Activated CD8-positive, alpha-beta memory T cell treated with anti-CD3 and anti-CD28 coated beads for 1 hour (primary cell): ENCODE measurements at regions not wholly inside any gene's neighbourhood (a gene's known extent, or its start where the extent isn't known, plus 50 kb on each side); places are given as distances from the start of the nearest gene placed in this dataset.

Experiments used
- DNase-seq, 2 donors: peaks; one replicate each; pipeline ENCODE4 v3.0.0-alpha.2; 2020; ENCODE audit warnings: low read depth in 1 of 2; ENCODE audit errors: extremely low read depth in 1 of 2

GRCh38 chr10:29395409-29395808, 106.5 kb downstream of the LYZL1 start:
- DNase-seq = no peak

- DNase-seq = no peak
Measured at GRCh38 chr10:29397221-29397620, 108.4 kb downstream of the LYZL1 start.

GRCh38 chr10:29403208-29403607, 114.3 kb downstream of the LYZL1 start:
- DNase-seq = no peak

- DNase-seq = no peak
Measured at GRCh38 chr10:29407280-29407858, 118.5 kb downstream of the LYZL1 start.
